ENCODE measurements at regions not wholly inside any gene's neighbourhood (a gene's known extent, or its start where the extent isn't known, plus 50 kb on each side); places are given as distances from the start of the nearest gene placed in this dataset.

DNA sequence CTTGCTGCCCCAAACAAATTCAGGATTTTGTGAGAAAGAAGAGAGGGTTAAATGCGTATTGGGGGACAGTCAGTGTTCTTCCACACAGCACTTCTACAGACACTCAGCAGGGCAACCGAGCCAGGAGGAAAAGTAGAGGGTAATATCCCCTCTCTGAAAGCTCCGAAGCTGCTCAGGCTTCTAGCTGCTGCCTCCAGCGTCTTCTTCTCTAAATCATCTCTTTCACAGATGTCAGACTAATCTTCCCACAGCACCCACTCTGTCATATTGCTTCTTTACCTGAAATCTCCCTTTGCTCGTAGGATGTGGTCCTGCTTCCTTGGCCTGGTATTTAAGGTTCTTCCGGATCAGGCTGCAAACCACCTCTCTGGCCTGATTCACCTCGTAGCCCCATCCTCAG lies 117.6 kb upstream of the HAAO start:
- Histone ChIP-seq H3K27me3 (ENCODE audit: control insufficient read depth, insufficient read depth, low read length) (no peaks in the 10 kb centered on the region; the same call in 1 of the 2 replicates), H3K27ac (ENCODE audit: low read length) (no peak overlapping the region), H3K4me3 (ENCODE audit: low read depth in 2 of 2, low read length in 2 of 2) (no peak overlapping the region), H3K36me3 (ENCODE audit: control insufficient read depth, insufficient read depth, low read length) (no peaks in the 10 kb centered on the region), H3K9me3 (ENCODE audit: control insufficient read depth, insufficient read depth, low read depth, low read length) (no peaks in the 10 kb centered on the region), H3K4me1 (ENCODE audit: control insufficient read depth, insufficient read depth, low read length) (peaks cover 15% of the 10 kb centered on the region)
- CTCF ChIA-PET: no interaction called here
- DNase-seq (ENCODE audit: low read depth, low spot score) (no peak), ATAC-seq (no peak)
- POLR2A ChIA-PET: no interaction called here
- intact Hi-C loops (cut with micrococcal nuclease; ENCODE audit: unreplicated experiment): no loop called here
- TF ChIP-seq SIN3A (IDR thresholded peaks at IDR 0.05; ENCODE audit: borderline replicate concordance, insufficient read depth, low read depth, low read length) (no peak), TCF7L2 (IDR thresholded peaks at IDR 0.05; ENCODE audit: low read depth, low read length) (no peak), POLR2AphosphoS5 (IDR thresholded peaks at IDR 0.05; ENCODE audit: low read depth, low read length) (no peak)
- TF ChIP-seq, protein P1, sequence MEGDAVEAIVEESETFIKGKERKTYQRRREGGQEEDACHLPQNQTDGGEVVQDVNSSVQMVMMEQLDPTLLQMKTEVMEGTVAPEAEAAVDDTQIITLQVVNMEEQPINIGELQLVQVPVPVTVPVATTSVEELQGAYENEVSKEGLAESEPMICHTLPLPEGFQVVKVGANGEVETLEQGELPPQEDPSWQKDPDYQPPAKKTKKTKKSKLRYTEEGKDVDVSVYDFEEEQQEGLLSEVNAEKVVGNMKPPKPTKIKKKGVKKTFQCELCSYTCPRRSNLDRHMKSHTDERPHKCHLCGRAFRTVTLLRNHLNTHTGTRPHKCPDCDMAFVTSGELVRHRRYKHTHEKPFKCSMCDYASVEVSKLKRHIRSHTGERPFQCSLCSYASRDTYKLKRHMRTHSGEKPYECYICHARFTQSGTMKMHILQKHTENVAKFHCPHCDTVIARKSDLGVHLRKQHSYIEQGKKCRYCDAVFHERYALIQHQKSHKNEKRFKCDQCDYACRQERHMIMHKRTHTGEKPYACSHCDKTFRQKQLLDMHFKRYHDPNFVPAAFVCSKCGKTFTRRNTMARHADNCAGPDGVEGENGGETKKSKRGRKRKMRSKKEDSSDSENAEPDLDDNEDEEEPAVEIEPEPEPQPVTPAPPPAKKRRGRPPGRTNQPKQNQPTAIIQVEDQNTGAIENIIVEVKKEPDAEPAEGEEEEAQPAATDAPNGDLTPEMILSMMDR (IDR thresholded peaks at IDR 0.05): no peak
- TF ChIP-seq, protein P2, sequence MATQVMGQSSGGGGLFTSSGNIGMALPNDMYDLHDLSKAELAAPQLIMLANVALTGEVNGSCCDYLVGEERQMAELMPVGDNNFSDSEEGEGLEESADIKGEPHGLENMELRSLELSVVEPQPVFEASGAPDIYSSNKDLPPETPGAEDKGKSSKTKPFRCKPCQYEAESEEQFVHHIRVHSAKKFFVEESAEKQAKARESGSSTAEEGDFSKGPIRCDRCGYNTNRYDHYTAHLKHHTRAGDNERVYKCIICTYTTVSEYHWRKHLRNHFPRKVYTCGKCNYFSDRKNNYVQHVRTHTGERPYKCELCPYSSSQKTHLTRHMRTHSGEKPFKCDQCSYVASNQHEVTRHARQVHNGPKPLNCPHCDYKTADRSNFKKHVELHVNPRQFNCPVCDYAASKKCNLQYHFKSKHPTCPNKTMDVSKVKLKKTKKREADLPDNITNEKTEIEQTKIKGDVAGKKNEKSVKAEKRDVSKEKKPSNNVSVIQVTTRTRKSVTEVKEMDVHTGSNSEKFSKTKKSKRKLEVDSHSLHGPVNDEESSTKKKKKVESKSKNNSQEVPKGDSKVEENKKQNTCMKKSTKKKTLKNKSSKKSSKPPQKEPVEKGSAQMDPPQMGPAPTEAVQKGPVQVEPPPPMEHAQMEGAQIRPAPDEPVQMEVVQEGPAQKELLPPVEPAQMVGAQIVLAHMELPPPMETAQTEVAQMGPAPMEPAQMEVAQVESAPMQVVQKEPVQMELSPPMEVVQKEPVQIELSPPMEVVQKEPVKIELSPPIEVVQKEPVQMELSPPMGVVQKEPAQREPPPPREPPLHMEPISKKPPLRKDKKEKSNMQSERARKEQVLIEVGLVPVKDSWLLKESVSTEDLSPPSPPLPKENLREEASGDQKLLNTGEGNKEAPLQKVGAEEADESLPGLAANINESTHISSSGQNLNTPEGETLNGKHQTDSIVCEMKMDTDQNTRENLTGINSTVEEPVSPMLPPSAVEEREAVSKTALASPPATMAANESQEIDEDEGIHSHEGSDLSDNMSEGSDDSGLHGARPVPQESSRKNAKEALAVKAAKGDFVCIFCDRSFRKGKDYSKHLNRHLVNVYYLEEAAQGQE (IDR thresholded peaks at IDR 0.05; ENCODE audit: insufficient read depth in 1 of 2, low read depth in 2 of 2, low read length in 1 of 2): no peak
- in situ Hi-C loops (cut with HindIII; ENCODE audit: low pct_unique_long_range_greater_than_20kb, low sequenced_read_pairs): no loop called here
- no TSS peak for BruUV-seq (replicated peaks)

DNA sequence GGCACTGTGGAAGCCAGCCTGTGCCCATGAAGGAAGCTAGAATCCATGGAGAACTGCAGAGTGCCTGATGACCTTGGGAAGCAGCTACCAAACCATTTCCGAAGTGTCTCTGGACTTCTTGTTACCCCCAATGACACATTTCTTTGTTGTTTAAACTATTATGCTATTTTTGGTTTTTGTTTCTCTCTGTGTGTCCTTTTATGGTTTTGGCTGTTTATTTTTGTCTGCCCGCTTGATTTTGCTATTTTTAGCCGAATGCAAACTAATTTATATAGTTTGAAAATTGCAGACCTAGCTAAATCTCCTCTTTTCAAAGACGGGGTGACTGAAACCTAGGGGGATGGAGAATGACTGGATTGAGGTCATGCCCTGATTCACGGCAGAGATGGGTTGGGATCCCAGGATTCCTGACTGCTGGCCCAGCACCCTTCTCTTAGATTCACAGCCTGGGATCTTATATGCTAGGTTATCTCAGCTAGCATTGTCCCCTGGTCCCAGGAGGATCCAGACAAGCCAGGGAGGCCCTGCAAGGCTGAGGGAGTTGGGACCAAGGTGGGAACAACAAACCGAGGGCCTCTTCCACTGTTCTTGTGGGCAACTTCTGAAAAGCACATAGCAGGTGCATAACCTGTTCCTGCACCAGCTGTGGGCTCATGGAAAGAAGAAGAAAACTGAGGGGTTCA lies 116.3 kb upstream of the HAAO start:
- ATAC-seq: no peak
- H3K27ac ChIP-seq (ENCODE audit: low read length): no peak overlapping the region
- no peaks in the 10 kb centered on the region for H3K36me3 ChIP-seq (ENCODE audit: control insufficient read depth, insufficient read depth, low read length)
- H3K4me1 ChIP-seq (ENCODE audit: control insufficient read depth, insufficient read depth, low read length): peaks cover 15% of the 10 kb centered on the region
- no TSS peak for BruUV-seq (replicated peaks)
- ChIA-PET POLR2A (no interaction called here), CTCF (no interaction called here)
- no peak overlapping the region for H3K4me3 ChIP-seq (ENCODE audit: low read depth in 2 of 2, low read length in 2 of 2)
- H3K9me3 ChIP-seq (ENCODE audit: control insufficient read depth, insufficient read depth, low read depth, low read length): no peaks in the 10 kb centered on the region
- in situ Hi-C loops (cut with HindIII; ENCODE audit: low pct_unique_long_range_greater_than_20kb, low sequenced_read_pairs) (no loop called here), intact Hi-C loops (cut with micrococcal nuclease; ENCODE audit: unreplicated experiment) (no loop called here)
- TF ChIP-seq, protein P2 (IDR thresholded peaks at IDR 0.05; ENCODE audit: insufficient read depth in 1 of 2, low read depth in 2 of 2, low read length in 1 of 2): no peak
- no peak for TF ChIP-seq TCF7L2 (IDR thresholded peaks at IDR 0.05; ENCODE audit: low read depth, low read length)
- TF ChIP-seq SIN3A (IDR thresholded peaks at IDR 0.05; ENCODE audit: borderline replicate concordance, insufficient read depth, low read depth, low read length): no peak
- TF ChIP-seq, protein P1 (IDR thresholded peaks at IDR 0.05): no peak
- no peak for TF ChIP-seq POLR2AphosphoS5 (IDR thresholded peaks at IDR 0.05; ENCODE audit: low read depth, low read length)
- no peak for DNase-seq (ENCODE audit: low read depth, low spot score)
- H3K27me3 ChIP-seq (ENCODE audit: control insufficient read depth, insufficient read depth, low read length): no peaks in the 10 kb centered on the region; the same call in 1 of the 2 replicates

All from Panc1 (cell line).